ENCODE measurements at regions not wholly inside any gene's neighbourhood (a gene's known extent, or its start where the extent isn't known, plus 50 kb on each side); places are given as distances from the start of the nearest gene placed in this dataset.
"Not testable (repeated sequence)": the region's sequence is repeated elsewhere in the genome, so short reads cannot be mapped to it uniquely, and the experiment has no call there.

GRCh38 chr5:72588640-72589039, 81.4 kb upstream of the ZNF366 start:
- Histone ChIP-seq H3K4me3 (ENCODE audit: low read length in 2 of 2) (no peak overlapping the region), H3K27me3 (ENCODE audit: control insufficient read depth in 2 of 2, insufficient read depth in 2 of 2, low read length in 2 of 2) (no peaks in the 10 kb centered on the region), H3K4me1 (ENCODE audit: control insufficient read depth in 2 of 2, insufficient read depth in 2 of 2, low read length in 2 of 2) (no peaks in the 10 kb centered on the region), H3K27ac (ENCODE audit: low read depth in 2 of 2, low read length in 2 of 2) (no peak overlapping the region), H3K9me3 (ENCODE audit: control insufficient read depth in 2 of 2, low read length in 2 of 2) (no peaks in the 10 kb centered on the region), H3K9ac (ENCODE audit: low read depth in 1 of 2, low read length in 2 of 2) (no peak overlapping the region), H3K36me3 (ENCODE audit: control insufficient read depth in 2 of 2, insufficient read depth in 2 of 2, low read length in 2 of 2) (no peaks in the 10 kb centered on the region)

DNA sequence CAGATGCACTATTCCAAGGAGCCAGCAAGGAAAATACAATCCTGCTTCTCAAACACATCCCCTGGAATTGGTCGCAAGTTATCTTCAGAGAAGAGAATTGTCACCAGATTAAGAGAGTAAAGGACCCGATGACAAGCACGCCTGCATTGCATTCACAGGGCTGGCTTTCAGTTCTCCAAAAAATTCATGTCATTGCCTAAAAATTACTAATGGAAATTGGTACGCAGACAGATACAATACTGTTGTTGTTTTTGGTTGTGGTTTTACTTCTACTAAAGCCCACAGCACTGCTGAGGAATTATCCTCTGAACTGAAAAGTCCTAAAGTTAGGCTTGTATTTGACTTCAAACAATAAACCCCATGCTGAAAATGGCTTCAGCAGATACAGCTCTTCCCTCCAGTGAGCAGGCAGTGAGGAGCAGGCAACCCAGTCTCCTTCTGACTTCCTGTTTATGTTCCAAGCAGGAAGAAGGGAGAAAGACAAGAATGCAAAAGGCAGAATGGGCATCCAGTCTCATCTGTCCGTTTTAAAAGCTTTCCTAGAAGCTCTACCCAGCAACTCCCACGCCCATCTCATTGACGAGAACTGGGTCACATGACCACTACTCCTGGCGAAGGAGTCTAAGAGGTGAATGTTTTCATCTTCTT, 80.6 kb upstream of the ZNF366 start:
- Histone ChIP-seq H3K36me3 (ENCODE audit: control insufficient read depth in 2 of 2, insufficient read depth in 2 of 2, low read length in 2 of 2) (no peaks in the 10 kb centered on the region), H3K9me3 (ENCODE audit: control insufficient read depth in 2 of 2, low read length in 2 of 2) (no peaks in the 10 kb centered on the region), H3K4me1 (ENCODE audit: control insufficient read depth in 2 of 2, insufficient read depth in 2 of 2, low read length in 2 of 2) (no peaks in the 10 kb centered on the region), H3K27ac (ENCODE audit: low read depth in 2 of 2, low read length in 2 of 2) (no peak overlapping the region), H3K4me3 (ENCODE audit: low read length in 2 of 2) (no peak overlapping the region), H3K9ac (ENCODE audit: low read depth in 1 of 2, low read length in 2 of 2) (no peak overlapping the region), H3K27me3 (ENCODE audit: control insufficient read depth in 2 of 2, insufficient read depth in 2 of 2, low read length in 2 of 2) (no peaks in the 10 kb centered on the region)

GRCh38 chr5:72586788-72587530, 79.7 kb upstream of the ZNF366 start:
- Histone ChIP-seq H3K9me3 (ENCODE audit: control insufficient read depth in 2 of 2, low read length in 2 of 2) (no peaks in the 10 kb centered on the region), H3K9ac (ENCODE audit: low read depth in 1 of 2, low read length in 2 of 2) (no peak overlapping the region), H3K4me3 (ENCODE audit: low read length in 2 of 2) (no peak overlapping the region), H3K36me3 (ENCODE audit: control insufficient read depth in 2 of 2, insufficient read depth in 2 of 2, low read length in 2 of 2) (no peaks in the 10 kb centered on the region), H3K4me1 (ENCODE audit: control insufficient read depth in 2 of 2, insufficient read depth in 2 of 2, low read length in 2 of 2) (no peaks in the 10 kb centered on the region), H3K27ac (ENCODE audit: low read depth in 2 of 2, low read length in 2 of 2) (no peak overlapping the region), H3K27me3 (ENCODE audit: control insufficient read depth in 2 of 2, insufficient read depth in 2 of 2, low read length in 2 of 2) (no peaks in the 10 kb centered on the region)

- H3K27me3 ChIP-seq (ENCODE audit: control insufficient read depth in 2 of 2, insufficient read depth in 2 of 2, low read length in 2 of 2) = no peaks in the 10 kb centered on the region
- H3K9ac ChIP-seq (ENCODE audit: low read depth in 1 of 2, low read length in 2 of 2) = no peak overlapping the region
- no peaks in the 10 kb centered on the region for H3K4me1 ChIP-seq (ENCODE audit: control insufficient read depth in 2 of 2, insufficient read depth in 2 of 2, low read length in 2 of 2)
- H3K4me3 ChIP-seq (ENCODE audit: low read length in 2 of 2) = no peak overlapping the region
- H3K27ac ChIP-seq (ENCODE audit: low read depth in 2 of 2, low read length in 2 of 2) = no peak overlapping the region
- H3K9me3 ChIP-seq (ENCODE audit: control insufficient read depth in 2 of 2, low read length in 2 of 2) = no peaks in the 10 kb centered on the region
- no peaks in the 10 kb centered on the region for H3K36me3 ChIP-seq (ENCODE audit: control insufficient read depth in 2 of 2, insufficient read depth in 2 of 2, low read length in 2 of 2)
These were observed 77.3 kb upstream of the ZNF366 start for GRCh38 chr5:72584466-72584865.

- not testable (repeated sequence) for H3K9ac ChIP-seq (ENCODE audit: low read depth in 1 of 2, low read length in 2 of 2); H3K27me3 ChIP-seq (ENCODE audit: control insufficient read depth in 2 of 2, insufficient read depth in 2 of 2, low read length in 2 of 2); H3K36me3 ChIP-seq (ENCODE audit: control insufficient read depth in 2 of 2, insufficient read depth in 2 of 2, low read length in 2 of 2); H3K9me3 ChIP-seq (ENCODE audit: control insufficient read depth in 2 of 2, low read length in 2 of 2); H3K4me1 ChIP-seq (ENCODE audit: control insufficient read depth in 2 of 2, insufficient read depth in 2 of 2, low read length in 2 of 2); H3K27ac ChIP-seq (ENCODE audit: low read depth in 2 of 2, low read length in 2 of 2); H3K4me3 ChIP-seq (ENCODE audit: low read length in 2 of 2)
These were observed 72.1 kb upstream of the ZNF366 start for GRCh38 chr5:72579290-72579689.

GRCh38 chr5:72572236-72572765, 65.1 kb upstream of the ZNF366 start:
- H3K9ac ChIP-seq (ENCODE audit: low read depth in 1 of 2, low read length in 2 of 2) = no peak overlapping the region
- H3K4me3 ChIP-seq (ENCODE audit: low read length in 2 of 2) = no peak overlapping the region
- no peaks in the 10 kb centered on the region for H3K36me3 ChIP-seq (ENCODE audit: control insufficient read depth in 2 of 2, insufficient read depth in 2 of 2, low read length in 2 of 2)
- H3K27ac ChIP-seq (ENCODE audit: low read depth in 2 of 2, low read length in 2 of 2) = no peak overlapping the region
- H3K4me1 ChIP-seq (ENCODE audit: control insufficient read depth in 2 of 2, insufficient read depth in 2 of 2, low read length in 2 of 2) = no peaks in the 10 kb centered on the region
- H3K9me3 ChIP-seq (ENCODE audit: control insufficient read depth in 2 of 2, low read length in 2 of 2) = no peaks in the 10 kb centered on the region
- H3K27me3 ChIP-seq (ENCODE audit: control insufficient read depth in 2 of 2, insufficient read depth in 2 of 2, low read length in 2 of 2) = no peaks in the 10 kb centered on the region

GRCh38 chr5:72569408-72569944, 62.3 kb upstream of the ZNF366 start:
- no peaks in the 10 kb centered on the region for H3K27me3 ChIP-seq (ENCODE audit: control insufficient read depth in 2 of 2, insufficient read depth in 2 of 2, low read length in 2 of 2)
- H3K4me1 ChIP-seq (ENCODE audit: control insufficient read depth in 2 of 2, insufficient read depth in 2 of 2, low read length in 2 of 2) = no peaks in the 10 kb centered on the region
- H3K27ac ChIP-seq (ENCODE audit: low read depth in 2 of 2, low read length in 2 of 2) = no peak overlapping the region
- H3K9ac ChIP-seq (ENCODE audit: low read depth in 1 of 2, low read length in 2 of 2) = no peak overlapping the region
- no peaks in the 10 kb centered on the region for H3K36me3 ChIP-seq (ENCODE audit: control insufficient read depth in 2 of 2, insufficient read depth in 2 of 2, low read length in 2 of 2)
- no peaks in the 10 kb centered on the region for H3K9me3 ChIP-seq (ENCODE audit: control insufficient read depth in 2 of 2, low read length in 2 of 2)
- no peak overlapping the region for H3K4me3 ChIP-seq (ENCODE audit: low read length in 2 of 2)

DNA sequence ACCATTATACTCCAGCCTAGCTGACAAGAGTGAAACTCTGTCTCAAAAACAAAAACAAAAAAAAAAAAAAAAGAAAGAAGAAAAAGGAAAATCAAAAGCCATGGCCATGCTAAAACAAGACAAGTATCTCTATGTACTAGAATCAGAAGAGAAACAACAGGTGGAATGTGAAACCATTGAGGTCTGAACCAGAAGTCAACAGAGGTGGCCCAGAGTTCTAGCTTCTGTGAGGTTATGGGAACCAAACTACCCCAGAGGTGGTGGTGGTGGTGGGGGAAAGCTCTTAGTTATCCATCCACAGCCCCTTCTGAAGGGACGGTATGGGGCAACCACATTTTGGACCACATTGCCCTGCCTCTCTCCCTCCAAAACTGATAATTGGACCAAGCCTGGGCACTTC, 59.5 kb upstream of the ZNF366 start:
- no peaks in the 10 kb centered on the region for H3K36me3 ChIP-seq (ENCODE audit: control insufficient read depth in 2 of 2, insufficient read depth in 2 of 2, low read length in 2 of 2)
- no peak overlapping the region for H3K27ac ChIP-seq (ENCODE audit: low read depth in 2 of 2, low read length in 2 of 2)

GRCh38 chr5:72565513-72566289, 58.5 kb upstream of the ZNF366 start:
- Histone ChIP-seq H3K4me3 (ENCODE audit: low read length in 2 of 2) (no peak overlapping the region), H3K9ac (ENCODE audit: low read depth in 1 of 2, low read length in 2 of 2) (no peak overlapping the region), H3K36me3 (ENCODE audit: control insufficient read depth in 2 of 2, insufficient read depth in 2 of 2, low read length in 2 of 2) (no peaks in the 10 kb centered on the region), H3K27ac (ENCODE audit: low read depth in 2 of 2, low read length in 2 of 2) (no peak overlapping the region), H3K27me3 (ENCODE audit: control insufficient read depth in 2 of 2, insufficient read depth in 2 of 2, low read length in 2 of 2) (no peaks in the 10 kb centered on the region), H3K4me1 (ENCODE audit: control insufficient read depth in 2 of 2, insufficient read depth in 2 of 2, low read length in 2 of 2) (no peaks in the 10 kb centered on the region), H3K9me3 (ENCODE audit: control insufficient read depth in 2 of 2, low read length in 2 of 2) (no peaks in the 10 kb centered on the region)

More for the DNA sequence above, 59.5 kb upstream of the ZNF366 start:
- Histone ChIP-seq H3K27me3 (ENCODE audit: control insufficient read depth in 2 of 2, insufficient read depth in 2 of 2, low read length in 2 of 2) (no peaks in the 10 kb centered on the region), H3K9ac (ENCODE audit: low read depth in 1 of 2, low read length in 2 of 2) (no peak overlapping the region), H3K4me3 (ENCODE audit: low read length in 2 of 2) (no peak overlapping the region), H3K4me1 (ENCODE audit: control insufficient read depth in 2 of 2, insufficient read depth in 2 of 2, low read length in 2 of 2) (no peaks in the 10 kb centered on the region), H3K9me3 (ENCODE audit: control insufficient read depth in 2 of 2, low read length in 2 of 2) (no peaks in the 10 kb centered on the region)

DNA sequence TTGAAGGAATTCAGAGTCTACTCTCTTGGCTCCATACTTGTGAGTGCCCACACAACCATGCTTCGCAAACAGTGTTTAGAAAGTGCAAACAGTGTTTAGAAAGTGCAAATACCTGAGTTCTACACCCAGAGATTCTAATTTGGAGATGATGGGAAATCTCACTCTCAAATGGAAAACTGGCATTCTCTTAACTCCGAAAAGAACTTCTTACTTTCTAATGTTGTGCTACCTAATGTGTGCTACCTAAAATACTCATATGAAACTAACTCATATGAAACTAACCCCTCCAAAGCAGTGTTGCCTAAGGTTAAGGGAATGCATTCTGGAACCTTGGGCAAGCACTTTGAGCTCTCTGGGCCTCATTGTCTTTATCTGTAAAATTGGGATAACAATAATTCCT, 55.5 kb upstream of the ZNF366 start:
- H3K4me1 ChIP-seq (ENCODE audit: control insufficient read depth in 2 of 2, insufficient read depth in 2 of 2, low read length in 2 of 2) = no peaks in the 10 kb centered on the region
- no peak overlapping the region for H3K27ac ChIP-seq (ENCODE audit: low read depth in 2 of 2, low read length in 2 of 2)
- H3K27me3 ChIP-seq (ENCODE audit: control insufficient read depth in 2 of 2, insufficient read depth in 2 of 2, low read length in 2 of 2) = no peaks in the 10 kb centered on the region
- no peaks in the 10 kb centered on the region for H3K36me3 ChIP-seq (ENCODE audit: control insufficient read depth in 2 of 2, insufficient read depth in 2 of 2, low read length in 2 of 2)
- H3K9me3 ChIP-seq (ENCODE audit: control insufficient read depth in 2 of 2, low read length in 2 of 2) = no peaks in the 10 kb centered on the region
- H3K4me3 ChIP-seq (ENCODE audit: low read length in 2 of 2) = no peak overlapping the region
- no peak overlapping the region for H3K9ac ChIP-seq (ENCODE audit: low read depth in 1 of 2, low read length in 2 of 2)

Measured in mucosa of rectum (tissue), 2 donors.